WTC11 (cell line): ENCODE measurements at regions not wholly inside any gene's neighbourhood (a gene's known extent, or its start where the extent isn't known, plus 50 kb on each side); places are given as distances from the start of the nearest gene placed in this dataset.

Experiments
- ATF1 ChIP-seq: sonication (generic); formaldehyde crosslinking; IDR thresholded peaks from 2 replicates; pipeline ENCODE4 v1.8.1; 2023; ENCODE audit warnings: mild to moderate bottlenecking, moderate library complexity, missing genetic modification reagents
- CTCF ChIP-seq: fragments of 200-600 bp; IDR thresholded peaks from 2 replicates; pipeline ENCODE4 v1.8.0; 2022; ENCODE audit warnings: antibody characterized with exemption
- ESRRA ChIP-seq: sonication (generic); formaldehyde crosslinking; IDR thresholded peaks from 2 replicates; pipeline ENCODE4 v1.8.1; 2022; ENCODE audit warnings: mild to moderate bottlenecking, missing genetic modification reagents, borderline replicate concordance
- KAT7 ChIP-seq: sonication (generic); formaldehyde crosslinking; IDR thresholded peaks from 2 replicates; pipeline ENCODE4 v1.8.1; 2023; ENCODE audit warnings: missing genetic modification reagents, mild to moderate bottlenecking, borderline replicate concordance
- MAX ChIP-seq: sonication (generic); formaldehyde crosslinking; IDR thresholded peaks from 2 replicates; pipeline ENCODE4 v1.8.0; 2022; ENCODE audit warnings: mild to moderate bottlenecking, missing genetic modification reagents
- NR3C1 ChIP-seq: sonication (generic); formaldehyde crosslinking; conservative IDR thresholded peaks from 2 replicates; pipeline ENCODE4 v1.8.1; 2023; ENCODE audit warnings: low read depth, mild to moderate bottlenecking, missing genetic modification reagents
- RORB ChIP-seq: fragments of 250-450 bp; sonication (Bioruptor Pico); IDR thresholded peaks from 2 replicates; pipeline ENCODE4 v1.9.0; 2021; ENCODE audit warnings: mild to moderate bottlenecking
- SP1 ChIP-seq: sonication (generic); formaldehyde crosslinking; conservative IDR thresholded peaks from 2 replicates; pipeline ENCODE4 v1.8.1; 2022; ENCODE audit warnings: missing genetic modification reagents
- ZNF512 ChIP-seq: sonication (generic); formaldehyde crosslinking; IDR thresholded peaks from 2 replicates; pipeline ENCODE4 v1.8.1; 2022; ENCODE audit warnings: missing genetic modification reagents, borderline replicate concordance

GRCh38 chr22:49062155-49062801 is 765.4 kb downstream of the BRD1 start:
- TF ChIP-seq CTCF (no peak), MAX (CRISPR knock-in tag) (no peak), ESRRA (CRISPR knock-in tag) (no peak), ATF1 (CRISPR knock-in tag) (no peak), KAT7 (no peak), SP1 (no peak), RORB (CRISPR knock-in tag) (no peak), NR3C1 (CRISPR knock-in tag) (0 out of 2 replicates have a peak, but pooled peaks have one; percentile 32), ZNF512 (no peak)
